Memory B cell (primary cell): ENCODE measurements at regions not wholly inside any gene's neighbourhood (a gene's known extent, or its start where the extent isn't known, plus 50 kb on each side); places are given as distances from the start of the nearest gene placed in this dataset.

ENCODE experiments used
- ATAC-seq: fragments of 150-1000 bp; cut with Tn5 transposase; 2 replicates; pipeline ENCODE4 v1.10.0; 2021; ENCODE audit warnings: low read depth, mild to moderate bottlenecking, moderate library complexity
- DNase-seq, 2 donors: peaks; one replicate each; pipeline ENCODE4 v3.0.0; 2022; ENCODE audit warnings: low spot score in 2 of 2
- H3K27ac Mint-ChIP-seq: one replicate; pipeline ENCODE4 v1.8.0; 2022; ENCODE audit warnings: mild to moderate bottlenecking, moderate library complexity, mixed read lengths
- H3K27me3 Mint-ChIP-seq: one replicate; pipeline ENCODE4 v1.8.0; 2022; ENCODE audit warnings: mixed read lengths
- H3K36me3 Mint-ChIP-seq: one replicate; pipeline ENCODE4 v1.8.0; 2022; ENCODE audit warnings: mild to moderate bottlenecking, mixed read lengths
- H3K4me1 Mint-ChIP-seq: one replicate; pipeline ENCODE4 v1.8.0; 2022; ENCODE audit warnings: mixed read lengths
- H3K4me3 Mint-ChIP-seq: one replicate; pipeline ENCODE4 v1.8.0; 2022; ENCODE audit warnings: mild to moderate bottlenecking, moderate library complexity, mixed read lengths
- H3K9me3 Mint-ChIP-seq: one replicate; pipeline ENCODE4 v1.8.0; 2022; ENCODE audit warnings: mixed read lengths

GRCh38 chr1:82646336-82646735 is 845.6 kb downstream of the ADGRL2 start:
- H3K9me3 Mint-ChIP-seq = peaks cover 3% of the 10 kb centered on the region
- ATAC-seq (no peak), DNase-seq (no peak)
- no peak overlapping the region for H3K4me3 Mint-ChIP-seq
- H3K27ac Mint-ChIP-seq = no peak overlapping the region
- no peaks in the 10 kb centered on the region for H3K27me3 Mint-ChIP-seq
- no peaks in the 10 kb centered on the region for H3K36me3 Mint-ChIP-seq
- H3K4me1 Mint-ChIP-seq = no peaks in the 10 kb centered on the region

DNA sequence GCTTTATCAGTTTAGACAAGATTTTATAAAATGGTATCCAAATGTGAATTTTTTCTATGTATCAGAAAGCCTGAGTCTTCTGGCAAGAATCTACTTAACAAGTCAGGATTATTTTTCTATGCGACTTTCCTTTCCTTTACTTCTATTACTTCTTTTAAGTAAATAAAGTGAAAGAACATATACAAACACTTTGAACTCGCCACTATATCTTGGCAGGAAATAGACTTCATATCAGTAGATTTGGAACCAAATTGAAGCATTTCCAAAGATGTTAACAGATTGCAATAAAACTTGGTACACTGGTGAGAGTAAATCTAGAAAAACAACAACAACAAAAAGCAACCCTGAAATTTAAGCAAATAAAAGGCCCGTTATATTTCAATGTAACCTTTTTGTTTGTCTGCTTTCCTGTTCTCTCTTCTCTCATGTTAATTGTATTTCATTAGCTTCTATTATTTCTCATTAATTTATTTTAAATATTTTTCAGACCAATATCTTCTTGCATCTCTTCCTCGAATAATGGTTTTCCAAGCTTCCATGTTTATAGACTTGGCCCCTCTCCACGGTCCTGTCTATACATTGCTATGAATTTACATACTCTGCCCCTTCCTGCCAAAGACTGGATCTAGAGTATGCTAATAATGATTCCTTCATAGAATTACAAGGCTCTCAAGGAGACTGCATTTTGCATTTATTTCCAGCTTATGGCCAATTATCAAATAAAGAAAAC is 843.6 kb downstream of the ADGRL2 start:
- Mint-ChIP-seq H3K27ac (no peak overlapping the region), H3K4me1 (no peaks in the 10 kb centered on the region), H3K9me3 (peaks cover 2% of the 10 kb centered on the region), H3K27me3 (no peaks in the 10 kb centered on the region), H3K36me3 (no peaks in the 10 kb centered on the region), H3K4me3 (no peak overlapping the region)
- ATAC-seq (no peak), DNase-seq (no peak)

DNA sequence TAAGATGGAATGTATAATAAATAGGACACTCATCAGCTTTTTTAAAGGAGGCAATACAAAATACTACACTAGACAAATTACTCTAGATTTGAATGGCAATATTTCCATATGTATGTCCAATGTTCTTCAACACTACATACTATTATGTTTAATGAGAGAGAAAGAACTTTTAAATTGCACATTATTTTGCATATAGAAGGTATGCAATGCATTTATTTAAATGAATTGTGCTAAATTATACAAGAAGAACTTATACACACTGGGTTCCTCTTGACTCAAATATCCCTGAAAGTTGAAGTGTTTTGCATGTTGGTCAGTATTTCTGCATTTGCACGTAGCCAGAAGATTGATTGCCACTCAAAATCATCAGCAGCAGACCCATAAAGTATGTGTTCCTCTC is 839.6 kb downstream of the ADGRL2 start:
- Mint-ChIP-seq H3K36me3 (no peaks in the 10 kb centered on the region), H3K9me3 (peaks cover 2% of the 10 kb centered on the region), H3K4me3 (no peak overlapping the region), H3K27ac (no peak overlapping the region), H3K4me1 (no peaks in the 10 kb centered on the region), H3K27me3 (no peaks in the 10 kb centered on the region)
- no peak for DNase-seq
- ATAC-seq = no peak

GRCh38 chr1:82634266-82634665 is 833.5 kb downstream of the ADGRL2 start:
- no peak for ATAC-seq
- Mint-ChIP-seq H3K27ac (no peak overlapping the region), H3K4me1 (no peaks in the 10 kb centered on the region), H3K4me3 (no peak overlapping the region), H3K36me3 (no peaks in the 10 kb centered on the region), H3K27me3 (no peaks in the 10 kb centered on the region), H3K9me3 (peaks cover 1% of the 10 kb centered on the region)
- DNase-seq = no peak

GRCh38 chr1:82632155-82632554 is 831.4 kb downstream of the ADGRL2 start:
- H3K4me1 Mint-ChIP-seq = no peaks in the 10 kb centered on the region
- H3K27ac Mint-ChIP-seq = no peak overlapping the region
- H3K9me3 Mint-ChIP-seq = peaks cover 1% of the 10 kb centered on the region
- no peaks in the 10 kb centered on the region for H3K27me3 Mint-ChIP-seq
- H3K36me3 Mint-ChIP-seq = no peaks in the 10 kb centered on the region
- H3K4me3 Mint-ChIP-seq = no peak overlapping the region
- DNase-seq (no peak), ATAC-seq (no peak)

DNA sequence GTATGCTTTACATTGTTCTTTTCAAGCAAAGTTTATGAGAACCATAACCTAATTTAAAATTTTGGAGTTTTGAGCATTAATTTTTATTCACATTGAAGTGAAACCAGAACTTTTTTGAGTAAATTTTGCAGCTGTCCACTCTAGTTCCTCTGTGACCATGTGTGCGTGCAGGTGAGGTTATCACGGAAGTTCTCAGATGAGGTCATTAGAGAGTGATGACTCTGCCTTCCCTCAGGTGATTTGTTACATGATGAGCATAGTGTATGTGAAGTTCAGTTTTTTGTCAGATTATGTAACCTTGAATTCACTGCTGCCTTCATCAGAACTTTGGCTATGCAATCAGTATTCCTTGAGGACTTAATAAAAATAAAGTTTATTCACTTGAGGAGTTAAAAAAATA is 828.2 kb downstream of the ADGRL2 start:
- H3K9me3 Mint-ChIP-seq = peaks cover 1% of the 10 kb centered on the region
- H3K4me1 Mint-ChIP-seq = no peaks in the 10 kb centered on the region
- H3K4me3 Mint-ChIP-seq = no peak overlapping the region
- H3K27me3 Mint-ChIP-seq = no peaks in the 10 kb centered on the region
- DNase-seq = no peak
- no peaks in the 10 kb centered on the region for H3K36me3 Mint-ChIP-seq
- no peak overlapping the region for H3K27ac Mint-ChIP-seq
- ATAC-seq = no peak

DNA sequence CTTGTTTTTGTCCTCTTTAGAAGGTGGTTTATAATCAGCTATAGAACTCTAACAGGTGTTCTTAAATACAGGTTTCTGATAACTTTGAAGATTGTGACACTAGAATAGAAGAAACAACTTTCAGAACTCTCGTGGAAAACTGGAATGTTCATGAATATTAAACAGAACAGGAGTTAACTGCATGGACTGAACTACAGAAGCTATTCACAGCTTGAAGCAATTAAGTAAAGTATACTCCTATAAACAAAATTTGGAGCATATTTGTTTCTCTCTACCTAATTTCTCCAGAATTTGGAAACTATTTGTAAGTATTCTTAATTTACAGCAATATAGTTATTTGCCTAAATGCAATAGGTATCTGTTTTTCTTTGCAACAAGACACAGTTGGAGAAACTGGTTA is 824.8 kb downstream of the ADGRL2 start:
- no peak overlapping the region for H3K27ac Mint-ChIP-seq
- H3K9me3 Mint-ChIP-seq = peaks cover under 1% of the 10 kb centered on the region
- ATAC-seq = no peak
- no peaks in the 10 kb centered on the region for H3K27me3 Mint-ChIP-seq
- DNase-seq = no peak
- no peaks in the 10 kb centered on the region for H3K4me1 Mint-ChIP-seq
- H3K36me3 Mint-ChIP-seq = no peaks in the 10 kb centered on the region
- H3K4me3 Mint-ChIP-seq = no peak overlapping the region

DNA sequence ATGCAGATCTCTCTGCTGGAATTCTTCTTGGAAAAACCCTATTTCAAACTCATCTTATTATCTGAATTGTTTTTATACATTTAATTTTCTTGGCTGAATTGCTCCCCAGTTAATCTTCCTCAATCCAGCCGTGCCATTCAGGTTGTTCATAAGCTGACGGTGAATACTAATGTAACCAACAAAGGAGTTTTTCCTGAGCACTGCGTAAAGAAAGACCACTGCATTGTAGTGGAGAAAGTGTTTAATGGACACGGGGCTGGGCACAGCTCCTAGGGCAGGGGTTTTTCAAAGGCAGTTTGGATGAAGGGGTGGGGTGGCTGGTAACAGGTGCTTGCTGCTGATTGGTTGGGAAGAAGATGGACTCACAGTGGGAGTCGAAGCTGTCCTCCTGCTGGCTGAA is 820.3 kb downstream of the ADGRL2 start:
- no peaks in the 10 kb centered on the region for H3K27me3 Mint-ChIP-seq
- DNase-seq = no peak
- no peaks in the 10 kb centered on the region for H3K9me3 Mint-ChIP-seq
- no peak for ATAC-seq
- H3K36me3 Mint-ChIP-seq = no peaks in the 10 kb centered on the region
- H3K4me3 Mint-ChIP-seq = no peak overlapping the region
- H3K27ac Mint-ChIP-seq = no peak overlapping the region
- no peaks in the 10 kb centered on the region for H3K4me1 Mint-ChIP-seq

- no peak for DNase-seq
- Mint-ChIP-seq H3K27ac (no peak overlapping the region), H3K4me3 (no peak overlapping the region), H3K27me3 (no peaks in the 10 kb centered on the region), H3K4me1 (no peaks in the 10 kb centered on the region), H3K9me3 (peaks cover 4% of the 10 kb centered on the region), H3K36me3 (no peaks in the 10 kb centered on the region)
- no peak for ATAC-seq
Observed at GRCh38 chr1:82614090-82614489, 813.4 kb downstream of the ADGRL2 start.

- ATAC-seq = no peak
Observed at GRCh38 chr1:82612986-82613385, 812.3 kb downstream of the ADGRL2 start.

DNA sequence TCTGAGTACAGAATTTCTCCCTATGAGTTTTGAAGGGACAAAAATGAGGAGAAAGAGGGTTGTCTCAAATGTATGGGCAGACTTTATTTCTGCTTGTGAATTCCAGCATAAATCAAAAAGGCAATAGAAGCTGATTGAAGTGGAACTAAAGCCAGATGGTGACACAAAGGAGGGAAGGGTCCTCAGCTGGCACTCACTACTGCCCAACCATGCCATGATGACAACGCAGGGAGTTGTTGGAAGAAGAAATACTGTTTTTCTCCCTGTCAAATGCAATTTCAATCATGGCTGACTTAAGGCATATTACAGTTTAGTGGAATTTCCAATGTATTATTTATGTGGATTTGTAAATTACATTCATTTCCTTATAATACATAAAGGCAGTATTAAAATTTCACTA is 805.8 kb downstream of the ADGRL2 start:
- Mint-ChIP-seq H3K4me3 (no peak overlapping the region), H3K27me3 (no peaks in the 10 kb centered on the region), H3K4me1 (no peaks in the 10 kb centered on the region), H3K36me3 (no peaks in the 10 kb centered on the region), H3K27ac (no peak overlapping the region), H3K9me3 (peaks cover 4% of the 10 kb centered on the region)
- ATAC-seq (no peak), DNase-seq (no peak)

More at GRCh38 chr1:82612986-82613385, 812.3 kb downstream of the ADGRL2 start:
- peaks cover 4% of the 10 kb centered on the region for H3K9me3 Mint-ChIP-seq
- H3K4me1 Mint-ChIP-seq = no peaks in the 10 kb centered on the region
- H3K36me3 Mint-ChIP-seq = no peaks in the 10 kb centered on the region
- H3K4me3 Mint-ChIP-seq = no peak overlapping the region
- H3K27me3 Mint-ChIP-seq = no peaks in the 10 kb centered on the region
- H3K27ac Mint-ChIP-seq = no peak overlapping the region
- no peak for DNase-seq

- H3K9me3 Mint-ChIP-seq = no peaks in the 10 kb centered on the region
- no peaks in the 10 kb centered on the region for H3K4me1 Mint-ChIP-seq
- ATAC-seq (no peak), DNase-seq (no peak)
- no peaks in the 10 kb centered on the region for H3K27me3 Mint-ChIP-seq
- no peaks in the 10 kb centered on the region for H3K36me3 Mint-ChIP-seq
- H3K4me3 Mint-ChIP-seq = no peak overlapping the region
- H3K27ac Mint-ChIP-seq = no peak overlapping the region
Observed at GRCh38 chr1:82604524-82604923, 803.8 kb downstream of the ADGRL2 start.

- H3K4me3 Mint-ChIP-seq = no peak overlapping the region
- H3K9me3 Mint-ChIP-seq = no peaks in the 10 kb centered on the region
- DNase-seq = no peak
- H3K4me1 Mint-ChIP-seq = no peaks in the 10 kb centered on the region
- no peak overlapping the region for H3K27ac Mint-ChIP-seq
- no peak for ATAC-seq
- no peaks in the 10 kb centered on the region for H3K36me3 Mint-ChIP-seq
- no peaks in the 10 kb centered on the region for H3K27me3 Mint-ChIP-seq
Observed at GRCh38 chr1:82600314-82600713, 799.6 kb downstream of the ADGRL2 start.

- no peak for DNase-seq
- Mint-ChIP-seq H3K36me3 (no peaks in the 10 kb centered on the region), H3K27ac (no peak overlapping the region), H3K4me1 (no peaks in the 10 kb centered on the region), H3K27me3 (no peaks in the 10 kb centered on the region), H3K9me3 (no peaks in the 10 kb centered on the region), H3K4me3 (no peak overlapping the region)
- no peak for ATAC-seq
Observed at GRCh38 chr1:82598812-82599211, 798.1 kb downstream of the ADGRL2 start.

GRCh38 chr1:82598337-82598736 is 797.6 kb downstream of the ADGRL2 start:
- ATAC-seq (no peak), DNase-seq (no peak)
- Mint-ChIP-seq H3K4me1 (no peaks in the 10 kb centered on the region), H3K36me3 (no peaks in the 10 kb centered on the region), H3K27me3 (no peaks in the 10 kb centered on the region), H3K27ac (no peak overlapping the region), H3K4me3 (no peak overlapping the region), H3K9me3 (no peaks in the 10 kb centered on the region)
